Mesothelial cell of epicardium (in vitro differentiated cells): ENCODE measurements at regions not wholly inside any gene's neighbourhood (a gene's known extent, or its start where the extent isn't known, plus 50 kb on each side); places are given as distances from the start of the nearest gene placed in this dataset.

ENCODE experiments used
- DNase-seq, 2 experiments: peaks; one replicate each; pipeline ENCODE4 v3.0.0; 2021; ENCODE audit warnings: low spot score in 2 of 2; ENCODE audit not compliant: unreplicated experiment in 2 of 2
- H3K27ac Mint-ChIP-seq: 2 replicates; pipeline ENCODE4 v1.8.0; 2021; ENCODE audit warnings: mixed read lengths
- H3K27me3 Mint-ChIP-seq: 2 replicates; pipeline ENCODE4 v1.8.0; 2021; ENCODE audit warnings: low read depth, mixed read lengths
- H3K36me3 Mint-ChIP-seq: 2 replicates; pipeline ENCODE4 v1.8.0; 2021; ENCODE audit warnings: mixed read lengths
- H3K4me1 Mint-ChIP-seq: 2 replicates; pipeline ENCODE4 v1.8.0; 2021; ENCODE audit warnings: mixed read lengths
- H3K4me3 Mint-ChIP-seq: 2 replicates; pipeline ENCODE4 v1.8.0; 2021; ENCODE audit warnings: mild to moderate bottlenecking, moderate library complexity, mixed read lengths
- H3K9me3 Mint-ChIP-seq: 2 replicates; pipeline ENCODE4 v1.8.0; 2021; ENCODE audit warnings: mixed read lengths
- TF ChIP-seq, protein P1 (sequence below): fragments of 200-600 bp; sonication (generic); IDR thresholded peaks from one replicate; pipeline ENCODE4 v1.5.0; 2021; ENCODE audit warnings: antibody characterized with exemption; ENCODE audit not compliant: unreplicated experiment

DNA sequence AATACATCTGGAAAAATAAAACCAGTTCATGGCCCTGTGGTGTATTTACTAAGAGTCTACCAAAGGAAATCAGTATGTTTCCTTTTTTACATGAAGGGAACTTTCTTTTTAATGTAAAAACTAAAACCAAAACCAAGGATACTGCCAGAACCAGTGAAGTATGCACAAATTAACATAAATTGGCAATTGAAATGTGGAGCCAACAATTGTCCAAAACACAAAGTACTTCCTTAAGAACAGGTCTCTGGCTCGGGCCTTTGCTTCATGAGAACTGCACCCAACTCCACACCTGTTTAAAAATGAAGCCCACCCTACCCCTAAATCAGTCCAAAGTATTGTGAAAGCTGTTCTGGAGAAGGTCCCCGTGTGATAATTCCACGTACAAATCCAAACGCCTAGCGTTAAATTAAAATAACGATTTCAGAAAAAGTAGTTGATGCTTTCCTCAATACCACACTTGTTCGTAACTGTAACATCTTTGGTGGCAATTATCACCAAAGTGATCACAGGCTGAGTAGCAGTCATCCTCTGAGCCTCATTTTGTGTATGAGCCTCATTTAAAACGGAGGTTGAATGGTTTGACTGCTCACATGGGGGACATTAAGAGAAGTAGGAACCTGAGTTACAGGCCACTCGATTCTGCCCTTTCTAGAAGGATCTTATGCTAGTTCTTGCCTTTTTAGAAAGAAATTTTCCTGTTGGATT, 93.0 kb downstream of the GEMIN8 start:
- Mint-ChIP-seq H3K4me1 (peaks cover 10% of the 10 kb centered on the region), H3K27ac (no peak overlapping the region), H3K9me3 (peaks cover 9% of the 10 kb centered on the region), H3K4me3 (peak overlapping the region; percentile 73), H3K36me3 (peaks cover 1% of the 10 kb centered on the region), H3K27me3 (peaks cover 20% of the 10 kb centered on the region)
- no peak for DNase-seq
- TF ChIP-seq, protein P1, sequence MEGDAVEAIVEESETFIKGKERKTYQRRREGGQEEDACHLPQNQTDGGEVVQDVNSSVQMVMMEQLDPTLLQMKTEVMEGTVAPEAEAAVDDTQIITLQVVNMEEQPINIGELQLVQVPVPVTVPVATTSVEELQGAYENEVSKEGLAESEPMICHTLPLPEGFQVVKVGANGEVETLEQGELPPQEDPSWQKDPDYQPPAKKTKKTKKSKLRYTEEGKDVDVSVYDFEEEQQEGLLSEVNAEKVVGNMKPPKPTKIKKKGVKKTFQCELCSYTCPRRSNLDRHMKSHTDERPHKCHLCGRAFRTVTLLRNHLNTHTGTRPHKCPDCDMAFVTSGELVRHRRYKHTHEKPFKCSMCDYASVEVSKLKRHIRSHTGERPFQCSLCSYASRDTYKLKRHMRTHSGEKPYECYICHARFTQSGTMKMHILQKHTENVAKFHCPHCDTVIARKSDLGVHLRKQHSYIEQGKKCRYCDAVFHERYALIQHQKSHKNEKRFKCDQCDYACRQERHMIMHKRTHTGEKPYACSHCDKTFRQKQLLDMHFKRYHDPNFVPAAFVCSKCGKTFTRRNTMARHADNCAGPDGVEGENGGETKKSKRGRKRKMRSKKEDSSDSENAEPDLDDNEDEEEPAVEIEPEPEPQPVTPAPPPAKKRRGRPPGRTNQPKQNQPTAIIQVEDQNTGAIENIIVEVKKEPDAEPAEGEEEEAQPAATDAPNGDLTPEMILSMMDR = no peak

DNA sequence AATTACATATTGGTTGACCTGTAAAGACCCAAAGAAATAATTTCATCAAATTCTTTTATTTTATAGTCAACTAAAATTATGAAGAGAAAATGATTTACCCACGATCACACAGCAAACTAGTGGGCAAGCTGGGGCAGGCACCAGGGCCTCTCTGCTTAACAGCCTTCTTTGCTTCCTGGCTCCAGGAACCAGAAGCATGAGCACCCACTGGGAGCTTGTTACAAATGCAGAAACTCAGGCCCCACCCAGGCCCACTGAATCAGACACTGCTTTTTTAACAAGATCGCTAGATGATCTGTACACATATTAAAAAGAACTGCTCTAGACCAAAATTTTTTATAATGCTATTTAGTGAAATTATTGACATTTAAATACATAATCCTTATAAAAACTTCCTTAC, 95.0 kb downstream of the GEMIN8 start:
- Mint-ChIP-seq H3K4me3 (no peak overlapping the region), H3K9me3 (peaks cover 13% of the 10 kb centered on the region), H3K36me3 (peaks cover 4% of the 10 kb centered on the region), H3K4me1 (peaks cover 7% of the 10 kb centered on the region), H3K27me3 (peaks cover 17% of the 10 kb centered on the region), H3K27ac (no peak overlapping the region)
- TF ChIP-seq, protein P1 = no peak
- no peak for DNase-seq

DNA sequence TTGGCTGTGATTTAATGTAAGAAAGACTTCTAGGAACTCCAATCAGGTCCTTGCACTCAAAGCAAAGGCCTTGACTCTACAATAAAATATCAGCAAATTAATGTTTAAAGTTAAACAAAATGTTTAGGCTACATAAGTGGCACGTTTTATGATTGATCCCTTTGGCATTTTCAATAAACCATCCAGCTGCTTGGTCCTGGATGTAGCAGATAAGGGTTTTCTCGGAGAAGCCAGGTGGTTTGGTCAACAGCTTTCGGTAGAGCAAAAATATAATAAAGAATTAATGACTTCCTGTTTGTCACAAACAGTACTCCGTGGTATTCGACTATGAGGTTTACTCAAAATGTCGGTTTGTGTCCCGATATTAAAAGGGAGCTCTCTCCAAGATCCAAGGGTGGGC, 95.8 kb downstream of the GEMIN8 start:
- Mint-ChIP-seq H3K4me3 (no peak overlapping the region), H3K9me3 (peaks cover 18% of the 10 kb centered on the region), H3K27ac (no peak overlapping the region), H3K36me3 (peaks cover 4% of the 10 kb centered on the region), H3K27me3 (peaks cover 17% of the 10 kb centered on the region), H3K4me1 (peaks cover 7% of the 10 kb centered on the region)
- TF ChIP-seq, protein P1 = no peak
- DNase-seq = no peak

DNA sequence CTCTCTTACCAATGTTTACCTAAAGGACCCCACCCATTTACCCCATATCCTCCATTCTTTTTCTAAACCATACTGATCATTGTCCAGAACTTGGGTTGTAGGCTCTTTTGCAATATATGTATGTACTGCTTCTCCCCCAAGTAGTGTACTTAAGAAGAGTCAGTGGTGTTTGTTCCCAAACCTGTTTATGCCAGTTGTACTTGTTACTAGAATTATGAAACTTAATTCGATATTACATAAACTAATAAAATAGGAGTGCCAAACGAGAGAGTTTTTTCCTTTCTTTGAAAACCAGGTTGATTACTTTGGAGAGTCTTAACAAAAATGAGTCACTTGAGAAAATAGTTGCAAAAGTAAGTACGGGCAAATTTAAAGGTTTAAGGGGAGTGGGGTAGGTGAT, 96.3 kb downstream of the GEMIN8 start:
- no peak for DNase-seq
- H3K36me3 Mint-ChIP-seq = peaks cover 4% of the 10 kb centered on the region
- H3K27me3 Mint-ChIP-seq = peaks cover 17% of the 10 kb centered on the region
- H3K4me3 Mint-ChIP-seq = no peak overlapping the region
- peaks cover 7% of the 10 kb centered on the region for H3K4me1 Mint-ChIP-seq
- TF ChIP-seq, protein P1 = no peak
- peaks cover 23% of the 10 kb centered on the region for H3K9me3 Mint-ChIP-seq
- H3K27ac Mint-ChIP-seq = no peak overlapping the region

DNA sequence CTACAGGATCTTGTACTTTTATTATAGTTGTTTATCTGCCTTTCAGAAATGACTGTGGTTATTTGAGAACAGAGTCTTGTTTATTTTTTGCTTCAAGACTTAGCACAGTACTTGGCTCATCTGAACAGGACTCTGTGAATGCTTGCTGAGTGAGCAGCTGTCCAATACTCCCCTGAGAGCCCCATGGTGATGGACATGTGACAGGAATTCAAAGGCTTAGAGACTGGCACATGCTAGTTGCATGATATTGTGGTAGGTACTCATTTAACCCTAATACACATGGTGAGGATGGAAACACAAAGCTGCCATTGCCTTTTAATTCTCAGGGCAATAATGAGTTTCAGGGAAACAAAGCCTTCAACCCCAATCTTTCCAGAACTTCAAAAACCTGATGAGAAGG, 97.3 kb downstream of the GEMIN8 start:
- H3K4me3 Mint-ChIP-seq = no peak overlapping the region
- DNase-seq = no peak
- H3K27me3 Mint-ChIP-seq = peaks cover 13% of the 10 kb centered on the region
- H3K27ac Mint-ChIP-seq = no peak overlapping the region
- TF ChIP-seq, protein P1 = no peak
- peaks cover 3% of the 10 kb centered on the region for H3K4me1 Mint-ChIP-seq
- H3K9me3 Mint-ChIP-seq = peaks cover 28% of the 10 kb centered on the region
- peaks cover 4% of the 10 kb centered on the region for H3K36me3 Mint-ChIP-seq
